Body of pancreas (tissue), 4 donors: ENCODE measurements at regions not wholly inside any gene's neighbourhood (a gene's known extent, or its start where the extent isn't known, plus 50 kb on each side); places are given as distances from the start of the nearest gene placed in this dataset.

Experiments
- CTCF ChIP-seq, 7 experiments: fragments of 450-650 bp in 4 of 7; fragments of 200-600 bp in 3 of 7; sonication (generic) in 3 of 7; IDR thresholded peaks; one replicate each; pipeline ENCODE4 v1.5.1; 2016 to 2019; ENCODE audit warnings: antibody characterized with exemption in 7 of 7
- POLR2A ChIP-seq, 3 donors: fragments of 450-650 bp; IDR thresholded peaks; one replicate each; pipeline ENCODE4 v1.6.1; 2016; ENCODE audit warnings: antibody characterized with exemption in 3 of 3, mild to moderate bottlenecking in 2 of 3

GRCh38 chr2:183522489-183523266 is 398.4 kb downstream of the NUP35 start:
- TF ChIP-seq CTCF (IDR thresholded peaks at IDR 0.05) (no peak), POLR2A (IDR thresholded peaks at IDR 0.05) (no peak)
